Ishikawa (cell line): ENCODE measurements at regions not wholly inside any gene's neighbourhood (a gene's known extent, or its start where the extent isn't known, plus 50 kb on each side); places are given as distances from the start of the nearest gene placed in this dataset.

Experiments used
- CREB1 ChIP-seq: IDR thresholded peaks from 2 replicates; pipeline ENCODE4 v1.6.1; 2012; ENCODE audit warnings: low read depth
- EP300 ChIP-seq: IDR thresholded peaks from 2 replicates; pipeline ENCODE4 v1.6.1; 2012; ENCODE audit warnings: borderline replicate concordance
- MAX ChIP-seq: IDR thresholded peaks from 2 replicates; pipeline ENCODE4 v1.6.1; 2012
- RAD21 ChIP-seq: IDR thresholded peaks from 2 replicates; pipeline ENCODE4 v1.6.1; 2012; ENCODE audit warnings: low read depth
- TAF1 ChIP-seq: IDR thresholded peaks from 2 replicates; pipeline ENCODE4 v1.6.1; 2012; ENCODE audit warnings: low read depth, mild to moderate bottlenecking
- TCF12 ChIP-seq: IDR thresholded peaks from 2 replicates; pipeline ENCODE4 v1.6.1; 2012; ENCODE audit warnings: low read depth
- YY1 ChIP-seq: IDR thresholded peaks from 2 replicates; pipeline ENCODE4 v1.6.1; 2012; ENCODE audit warnings: low read depth
- ZBTB7A ChIP-seq: IDR thresholded peaks from 2 replicates; pipeline ENCODE4 v1.6.1; 2012; ENCODE audit warnings: low read depth
- TF ChIP-seq, protein P1 (sequence below): IDR thresholded peaks from 2 replicates; pipeline ENCODE4 v1.6.1; 2012; ENCODE audit warnings: low read depth, mild to moderate bottlenecking

DNA sequence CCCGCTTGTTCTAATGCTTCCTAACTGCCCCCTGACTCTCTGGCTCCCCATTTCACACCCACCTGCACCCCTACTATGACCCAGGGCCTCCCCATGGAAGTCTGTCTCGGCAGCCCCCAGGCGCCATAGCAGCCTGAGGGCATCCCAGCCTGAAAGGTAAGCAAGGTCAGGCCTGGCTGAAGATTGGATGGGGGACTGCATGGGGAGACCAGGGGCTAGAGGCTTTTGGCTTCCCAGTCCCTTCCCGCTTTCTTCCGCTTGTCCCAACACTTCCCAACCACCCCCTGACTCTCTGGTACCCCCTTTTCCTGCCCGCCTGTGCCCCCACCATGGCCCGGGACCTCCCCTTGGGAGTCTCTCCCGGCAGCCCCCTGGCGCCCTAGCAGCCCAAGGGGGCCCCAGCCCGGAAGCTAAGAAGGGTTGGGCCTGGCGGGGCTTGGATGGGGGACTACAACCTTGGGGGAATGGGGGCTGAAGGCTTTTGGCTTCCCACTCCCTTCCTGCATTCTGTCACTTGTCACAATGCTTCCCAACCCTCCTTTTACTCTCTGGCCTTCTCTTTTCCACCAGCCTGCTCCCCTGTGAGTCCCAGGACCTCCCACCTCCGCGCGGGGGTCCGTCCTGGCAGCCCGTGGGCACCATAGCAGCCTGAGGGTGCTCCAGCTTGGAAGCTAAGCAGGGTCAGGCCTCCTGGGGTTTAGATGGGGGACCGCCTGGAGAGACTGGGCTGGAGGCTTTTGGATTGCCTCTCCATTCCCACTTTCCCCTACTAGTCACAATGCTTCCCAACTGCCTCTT lies 2288.4 kb downstream of the TP53TG3F start:
- TF ChIP-seq ZBTB7A: no peak
- no peak for TF ChIP-seq EP300
- TF ChIP-seq RAD21: no peak
- no peak for TF ChIP-seq CREB1
- TF ChIP-seq, protein P1, sequence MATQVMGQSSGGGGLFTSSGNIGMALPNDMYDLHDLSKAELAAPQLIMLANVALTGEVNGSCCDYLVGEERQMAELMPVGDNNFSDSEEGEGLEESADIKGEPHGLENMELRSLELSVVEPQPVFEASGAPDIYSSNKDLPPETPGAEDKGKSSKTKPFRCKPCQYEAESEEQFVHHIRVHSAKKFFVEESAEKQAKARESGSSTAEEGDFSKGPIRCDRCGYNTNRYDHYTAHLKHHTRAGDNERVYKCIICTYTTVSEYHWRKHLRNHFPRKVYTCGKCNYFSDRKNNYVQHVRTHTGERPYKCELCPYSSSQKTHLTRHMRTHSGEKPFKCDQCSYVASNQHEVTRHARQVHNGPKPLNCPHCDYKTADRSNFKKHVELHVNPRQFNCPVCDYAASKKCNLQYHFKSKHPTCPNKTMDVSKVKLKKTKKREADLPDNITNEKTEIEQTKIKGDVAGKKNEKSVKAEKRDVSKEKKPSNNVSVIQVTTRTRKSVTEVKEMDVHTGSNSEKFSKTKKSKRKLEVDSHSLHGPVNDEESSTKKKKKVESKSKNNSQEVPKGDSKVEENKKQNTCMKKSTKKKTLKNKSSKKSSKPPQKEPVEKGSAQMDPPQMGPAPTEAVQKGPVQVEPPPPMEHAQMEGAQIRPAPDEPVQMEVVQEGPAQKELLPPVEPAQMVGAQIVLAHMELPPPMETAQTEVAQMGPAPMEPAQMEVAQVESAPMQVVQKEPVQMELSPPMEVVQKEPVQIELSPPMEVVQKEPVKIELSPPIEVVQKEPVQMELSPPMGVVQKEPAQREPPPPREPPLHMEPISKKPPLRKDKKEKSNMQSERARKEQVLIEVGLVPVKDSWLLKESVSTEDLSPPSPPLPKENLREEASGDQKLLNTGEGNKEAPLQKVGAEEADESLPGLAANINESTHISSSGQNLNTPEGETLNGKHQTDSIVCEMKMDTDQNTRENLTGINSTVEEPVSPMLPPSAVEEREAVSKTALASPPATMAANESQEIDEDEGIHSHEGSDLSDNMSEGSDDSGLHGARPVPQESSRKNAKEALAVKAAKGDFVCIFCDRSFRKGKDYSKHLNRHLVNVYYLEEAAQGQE: no peak
- TF ChIP-seq TCF12: no peak
- no peak for TF ChIP-seq YY1
- no peak for TF ChIP-seq MAX
- TF ChIP-seq TAF1: no peak
